SU-DHL-6 (cell line): ENCODE measurements at regions not wholly inside any gene's neighbourhood (a gene's known extent, or its start where the extent isn't known, plus 50 kb on each side); places are given as distances from the start of the nearest gene placed in this dataset.
"Not testable (repeated sequence)": the region's sequence is repeated elsewhere in the genome, so short reads cannot be mapped to it uniquely, and the experiment has no call there.

ENCODE experiments used
- EZH2phosphoT487 ChIP-seq: fragments of 200-600 bp; sonication (generic), shearing (Covaris generic); conservative IDR thresholded peaks from 2 replicates; pipeline ENCODE4 v1.6.1; 2018; ENCODE audit warnings: mild to moderate bottlenecking, antibody characterized with exemption, low read length, moderate library complexity, mixed read lengths
- TF ChIP-seq, protein P1 (sequence below): fragments of 200-600 bp; sonication (generic); IDR thresholded peaks from one replicate; pipeline ENCODE4 v1.5.1; 2017; ENCODE audit warnings: antibody characterized with exemption, mild to moderate bottlenecking, low read length, moderate library complexity; ENCODE audit not compliant: insufficient read depth, poor library complexity, severe bottlenecking

DNA sequence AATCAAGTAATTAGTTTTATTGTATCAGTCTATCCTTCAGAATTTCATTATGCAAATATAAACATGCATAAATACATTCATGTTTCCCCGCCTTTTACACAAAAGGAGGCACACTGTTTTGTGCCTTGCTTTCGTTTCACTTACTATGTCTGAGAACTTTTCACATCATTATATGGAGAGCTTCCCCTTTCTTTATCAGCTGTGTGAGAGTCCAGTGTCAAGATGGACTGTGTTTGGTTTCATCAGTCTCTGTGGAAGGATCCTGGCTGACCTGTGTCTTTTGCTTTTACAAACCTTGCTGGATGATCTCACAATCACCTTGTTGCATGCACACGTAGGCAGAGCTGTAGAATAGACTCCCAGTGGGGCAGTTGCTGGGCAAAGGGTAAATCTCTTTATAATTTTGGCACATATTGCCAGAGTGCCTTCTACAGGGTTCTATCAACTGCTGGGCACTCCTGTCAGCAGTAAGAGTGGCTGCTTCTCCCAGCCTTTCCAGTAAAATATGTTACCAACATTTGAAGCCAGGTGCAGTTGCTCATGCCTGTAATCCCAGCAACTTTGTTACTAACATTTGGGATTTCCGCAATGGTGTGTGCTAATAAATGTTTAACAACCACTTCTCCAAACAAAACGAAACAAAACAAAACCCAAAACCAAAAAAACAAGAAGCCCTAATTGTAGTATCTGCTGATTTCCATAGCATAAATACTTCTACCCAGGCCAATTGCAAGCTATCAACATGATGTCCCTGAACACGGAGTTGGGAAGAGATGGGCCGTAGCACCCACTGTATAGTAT is 270.0 kb upstream of the PLGLB1 start:
- TF ChIP-seq, protein P1, sequence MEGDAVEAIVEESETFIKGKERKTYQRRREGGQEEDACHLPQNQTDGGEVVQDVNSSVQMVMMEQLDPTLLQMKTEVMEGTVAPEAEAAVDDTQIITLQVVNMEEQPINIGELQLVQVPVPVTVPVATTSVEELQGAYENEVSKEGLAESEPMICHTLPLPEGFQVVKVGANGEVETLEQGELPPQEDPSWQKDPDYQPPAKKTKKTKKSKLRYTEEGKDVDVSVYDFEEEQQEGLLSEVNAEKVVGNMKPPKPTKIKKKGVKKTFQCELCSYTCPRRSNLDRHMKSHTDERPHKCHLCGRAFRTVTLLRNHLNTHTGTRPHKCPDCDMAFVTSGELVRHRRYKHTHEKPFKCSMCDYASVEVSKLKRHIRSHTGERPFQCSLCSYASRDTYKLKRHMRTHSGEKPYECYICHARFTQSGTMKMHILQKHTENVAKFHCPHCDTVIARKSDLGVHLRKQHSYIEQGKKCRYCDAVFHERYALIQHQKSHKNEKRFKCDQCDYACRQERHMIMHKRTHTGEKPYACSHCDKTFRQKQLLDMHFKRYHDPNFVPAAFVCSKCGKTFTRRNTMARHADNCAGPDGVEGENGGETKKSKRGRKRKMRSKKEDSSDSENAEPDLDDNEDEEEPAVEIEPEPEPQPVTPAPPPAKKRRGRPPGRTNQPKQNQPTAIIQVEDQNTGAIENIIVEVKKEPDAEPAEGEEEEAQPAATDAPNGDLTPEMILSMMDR, result not testable (repeated sequence)
- TF ChIP-seq EZH2phosphoT487, result not testable (repeated sequence)
